ENCODE measurements at regions not wholly inside any gene's neighbourhood (a gene's known extent, or its start where the extent isn't known, plus 50 kb on each side); places are given as distances from the start of the nearest gene placed in this dataset.

DNA sequence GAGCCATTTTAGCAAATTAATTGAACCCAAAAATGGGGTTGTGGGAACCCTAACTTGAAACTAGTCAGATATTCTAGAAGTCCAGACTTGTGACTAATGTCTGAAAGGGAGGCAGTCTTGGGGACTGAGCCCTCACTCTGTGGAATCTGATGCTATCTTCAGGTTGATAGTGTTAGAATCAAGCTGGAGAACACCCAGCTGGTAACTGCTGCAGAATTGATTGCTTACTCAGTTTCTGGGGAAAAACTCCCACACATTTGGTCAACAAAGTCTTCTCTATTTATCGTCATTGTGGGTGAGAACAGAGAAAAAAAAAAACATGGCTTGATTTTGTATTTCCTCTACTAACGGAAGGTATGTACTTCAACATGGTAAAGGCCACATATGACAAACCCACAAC is 1925.8 kb upstream of the CELF4 start:
- TF ChIP-seq SIN3A (IDR thresholded peaks at IDR 0.05; ENCODE audit: borderline replicate concordance, insufficient read depth, low read length), result no peak
- no peak for TF ChIP-seq POLR2AphosphoS5 (IDR thresholded peaks at IDR 0.05; ENCODE audit: low read depth, low read length)
- TF ChIP-seq, protein P1, sequence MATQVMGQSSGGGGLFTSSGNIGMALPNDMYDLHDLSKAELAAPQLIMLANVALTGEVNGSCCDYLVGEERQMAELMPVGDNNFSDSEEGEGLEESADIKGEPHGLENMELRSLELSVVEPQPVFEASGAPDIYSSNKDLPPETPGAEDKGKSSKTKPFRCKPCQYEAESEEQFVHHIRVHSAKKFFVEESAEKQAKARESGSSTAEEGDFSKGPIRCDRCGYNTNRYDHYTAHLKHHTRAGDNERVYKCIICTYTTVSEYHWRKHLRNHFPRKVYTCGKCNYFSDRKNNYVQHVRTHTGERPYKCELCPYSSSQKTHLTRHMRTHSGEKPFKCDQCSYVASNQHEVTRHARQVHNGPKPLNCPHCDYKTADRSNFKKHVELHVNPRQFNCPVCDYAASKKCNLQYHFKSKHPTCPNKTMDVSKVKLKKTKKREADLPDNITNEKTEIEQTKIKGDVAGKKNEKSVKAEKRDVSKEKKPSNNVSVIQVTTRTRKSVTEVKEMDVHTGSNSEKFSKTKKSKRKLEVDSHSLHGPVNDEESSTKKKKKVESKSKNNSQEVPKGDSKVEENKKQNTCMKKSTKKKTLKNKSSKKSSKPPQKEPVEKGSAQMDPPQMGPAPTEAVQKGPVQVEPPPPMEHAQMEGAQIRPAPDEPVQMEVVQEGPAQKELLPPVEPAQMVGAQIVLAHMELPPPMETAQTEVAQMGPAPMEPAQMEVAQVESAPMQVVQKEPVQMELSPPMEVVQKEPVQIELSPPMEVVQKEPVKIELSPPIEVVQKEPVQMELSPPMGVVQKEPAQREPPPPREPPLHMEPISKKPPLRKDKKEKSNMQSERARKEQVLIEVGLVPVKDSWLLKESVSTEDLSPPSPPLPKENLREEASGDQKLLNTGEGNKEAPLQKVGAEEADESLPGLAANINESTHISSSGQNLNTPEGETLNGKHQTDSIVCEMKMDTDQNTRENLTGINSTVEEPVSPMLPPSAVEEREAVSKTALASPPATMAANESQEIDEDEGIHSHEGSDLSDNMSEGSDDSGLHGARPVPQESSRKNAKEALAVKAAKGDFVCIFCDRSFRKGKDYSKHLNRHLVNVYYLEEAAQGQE (IDR thresholded peaks at IDR 0.05; ENCODE audit: insufficient read depth in 1 of 2, low read depth in 2 of 2, low read length in 2 of 2), result no peak
- no peak for TF ChIP-seq TAF1 (IDR thresholded peaks at IDR 0.05; ENCODE audit: borderline replicate concordance, insufficient read depth, low read length)
- TF ChIP-seq FOXP2 (optimal IDR thresholded peaks at IDR 0.05; ENCODE audit: borderline replicate concordance, extremely low read depth, extremely low read length, insufficient read depth), result no peak

DNA sequence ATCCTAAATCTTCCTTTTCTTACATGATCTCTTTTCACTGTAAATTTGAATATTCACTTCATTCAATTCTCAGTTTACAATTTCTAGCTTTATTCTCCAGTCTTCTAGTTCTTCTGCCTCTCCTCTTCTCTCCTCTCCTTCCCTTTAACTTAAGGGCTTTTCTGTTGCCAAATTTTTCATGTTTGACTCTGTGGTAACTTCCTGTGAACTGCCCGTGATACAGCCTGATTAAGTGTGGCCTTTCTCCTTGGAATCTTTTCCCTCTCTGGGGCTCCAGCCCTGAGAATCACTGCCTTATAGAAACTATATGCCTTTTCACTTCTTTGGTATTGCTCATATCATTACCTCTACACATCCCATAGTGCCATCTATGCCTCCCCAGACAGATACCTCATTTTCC is 1923.8 kb upstream of the CELF4 start:
- no peak for TF ChIP-seq SIN3A (IDR thresholded peaks at IDR 0.05; ENCODE audit: borderline replicate concordance, insufficient read depth, low read length)
- no peak for TF ChIP-seq TAF1 (IDR thresholded peaks at IDR 0.05; ENCODE audit: borderline replicate concordance, insufficient read depth, low read length)
- TF ChIP-seq, protein P1 (IDR thresholded peaks at IDR 0.05; ENCODE audit: insufficient read depth in 1 of 2, low read depth in 2 of 2, low read length in 2 of 2), result no peak
- TF ChIP-seq FOXP2 (optimal IDR thresholded peaks at IDR 0.05; ENCODE audit: borderline replicate concordance, extremely low read depth, extremely low read length, insufficient read depth), result no peak
- TF ChIP-seq POLR2AphosphoS5 (IDR thresholded peaks at IDR 0.05; ENCODE audit: low read depth, low read length), result no peak

GRCh38 chr18:39487932-39488331 is 1922.3 kb upstream of the CELF4 start:
- TF ChIP-seq FOXP2 (optimal IDR thresholded peaks at IDR 0.05; ENCODE audit: borderline replicate concordance, extremely low read depth, extremely low read length, insufficient read depth), result no peak
- TF ChIP-seq SIN3A (IDR thresholded peaks at IDR 0.05; ENCODE audit: borderline replicate concordance, insufficient read depth, low read length), result no peak

DNA sequence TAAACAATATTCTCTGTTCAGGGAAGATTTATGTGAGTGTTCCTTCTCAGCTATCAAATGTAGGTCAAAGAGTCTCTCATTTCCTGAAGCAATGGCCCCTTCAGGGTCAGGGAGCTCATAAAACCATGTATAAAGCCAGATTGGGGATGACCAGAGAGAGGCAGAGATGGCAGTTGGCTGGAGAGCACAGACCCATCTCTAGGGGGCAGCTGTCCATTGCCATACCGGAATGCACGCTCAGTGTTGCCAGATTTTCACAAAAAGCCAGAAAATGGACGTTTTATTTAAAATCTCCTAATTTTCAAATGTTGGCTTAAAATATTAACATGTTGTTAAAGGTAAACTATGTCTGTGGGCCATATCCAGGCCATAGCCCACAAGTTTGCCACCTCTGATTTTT is 1920.7 kb upstream of the CELF4 start:
- TF ChIP-seq POLR2AphosphoS5 (IDR thresholded peaks at IDR 0.05; ENCODE audit: low read depth, low read length) (no peak), FOXP2 (optimal IDR thresholded peaks at IDR 0.05; ENCODE audit: borderline replicate concordance, extremely low read depth, extremely low read length, insufficient read depth) (no peak), TAF1 (IDR thresholded peaks at IDR 0.05; ENCODE audit: borderline replicate concordance, insufficient read depth, low read length) (no peak), SIN3A (IDR thresholded peaks at IDR 0.05; ENCODE audit: borderline replicate concordance, insufficient read depth, low read length) (no peak)
- TF ChIP-seq, protein P1 (IDR thresholded peaks at IDR 0.05; ENCODE audit: insufficient read depth in 1 of 2, low read depth in 2 of 2, low read length in 2 of 2), result no peak

DNA sequence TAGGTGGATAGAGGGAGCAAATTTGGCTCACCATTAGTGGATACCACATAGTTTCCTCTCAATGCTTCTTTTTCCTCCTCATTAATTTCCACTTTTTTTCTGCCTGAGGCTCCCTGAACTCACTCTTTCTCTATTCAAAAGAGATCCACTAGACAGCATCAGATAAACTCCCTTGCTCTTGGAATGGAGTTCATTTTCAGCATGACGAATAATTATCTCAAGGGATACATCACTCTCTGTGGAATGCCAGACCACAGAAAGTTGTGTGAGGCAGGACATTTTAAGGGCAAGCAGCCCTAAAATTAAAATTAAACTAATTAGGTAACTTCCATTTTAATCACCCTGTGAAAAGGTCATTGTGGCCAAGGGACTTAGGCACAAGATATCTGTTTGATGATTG is 1920.1 kb upstream of the CELF4 start:
- TF ChIP-seq, protein P1 (IDR thresholded peaks at IDR 0.05; ENCODE audit: insufficient read depth in 1 of 2, low read depth in 2 of 2, low read length in 2 of 2), result no peak
- TF ChIP-seq FOXP2 (optimal IDR thresholded peaks at IDR 0.05; ENCODE audit: borderline replicate concordance, extremely low read depth, extremely low read length, insufficient read depth), result no peak

Measured in PFSK-1 (cell line).